GM23248 (cell line): ENCODE measurements at regions not wholly inside any gene's neighbourhood (a gene's known extent, or its start where the extent isn't known, plus 50 kb on each side); places are given as distances from the start of the nearest gene placed in this dataset.

ENCODE experiments used
- EZH2 ChIP-seq: fragments of 200-600 bp; sonication (generic); IDR thresholded peaks from 2 replicates; pipeline ENCODE4 v1.6.1; 2018; ENCODE audit warnings: antibody characterized with exemption, mild to moderate bottlenecking; ENCODE audit not compliant: insufficient read depth, poor library complexity, severe bottlenecking
- EZH2phosphoT487 ChIP-seq: fragments of 200-600 bp; sonication (generic); IDR thresholded peaks from 2 replicates; pipeline ENCODE4 v1.6.1; 2018; ENCODE audit warnings: antibody characterized with exemption, moderate library complexity, mild to moderate bottlenecking, low read depth; ENCODE audit not compliant: insufficient read depth

GRCh38 chr1:218728898-218729565 lies 383.9 kb downstream of the TGFB2 start:
- TF ChIP-seq EZH2 = no peak
- no peak for TF ChIP-seq EZH2phosphoT487
